ENCODE measurements at regions not wholly inside any gene's neighbourhood (a gene's known extent, or its start where the extent isn't known, plus 50 kb on each side); places are given as distances from the start of the nearest gene placed in this dataset.

- no peak overlapping the region for H3K9ac ChIP-seq (ENCODE audit: low read length in 3 of 3)
- intact Hi-C loops (cut with DNase I), result no loop called here
- H3K27ac ChIP-seq (ENCODE audit: low read depth in 2 of 2, low read length in 2 of 2), result no peak overlapping the region
- no peak for TF ChIP-seq CTCF (IDR thresholded peaks at IDR 0.05; ENCODE audit: borderline replicate concordance, extremely low read depth, insufficient read depth)
- no peak for FAIRE-seq
- H3K27me3 ChIP-seq (ENCODE audit: control insufficient read depth, insufficient read depth, low read length), result no peaks in the 10 kb centered on the region
- H3K36me3 ChIP-seq (ENCODE audit: control insufficient read depth in 2 of 3, insufficient read depth in 3 of 3, low read length in 3 of 3), result no peaks in the 10 kb centered on the region
- peaks cover 0 to 3% (median 0%) of the 10 kb centered on the region in 3 donors for H3K9me3 ChIP-seq (ENCODE audit: control insufficient read depth in 2 of 3, insufficient read depth in 1 of 3, low read length in 3 of 3)
- peak in 1 of 5 donors; percentile 7 for DNase-seq
- no peak overlapping the region for H3K4me3 ChIP-seq (ENCODE audit: low read length in 3 of 3)
- H3K4me1 ChIP-seq (ENCODE audit: control insufficient read depth in 2 of 3, insufficient read depth in 2 of 3, low read depth in 1 of 3, low read length in 3 of 3), result no peaks in the 10 kb centered on the region
Observed at GRCh38 chr14:44165286-44165685, 341.8 kb downstream of the FSCB start.

- no peak for TF ChIP-seq CTCF (IDR thresholded peaks at IDR 0.05; ENCODE audit: borderline replicate concordance, extremely low read depth, insufficient read depth)
- intact Hi-C loops (cut with DNase I), result no loop called here
- FAIRE-seq, result no peak
- H3K4me1 ChIP-seq (ENCODE audit: control insufficient read depth in 2 of 3, insufficient read depth in 2 of 3, low read depth in 1 of 3, low read length in 3 of 3), result no peaks in the 10 kb centered on the region
- H3K4me3 ChIP-seq (ENCODE audit: low read length in 3 of 3), result no peak overlapping the region
- no peaks in the 10 kb centered on the region for H3K27me3 ChIP-seq (ENCODE audit: control insufficient read depth, insufficient read depth, low read length)
- no peaks in the 10 kb centered on the region for H3K36me3 ChIP-seq (ENCODE audit: control insufficient read depth in 2 of 3, insufficient read depth in 3 of 3, low read length in 3 of 3)
- DNase-seq, result no peak
- H3K9ac ChIP-seq (ENCODE audit: low read length in 3 of 3), result no peak overlapping the region
- no peak overlapping the region for H3K27ac ChIP-seq (ENCODE audit: low read depth in 2 of 2, low read length in 2 of 2)
- peaks cover 0 to 3% (median 0%) of the 10 kb centered on the region in 3 donors for H3K9me3 ChIP-seq (ENCODE audit: control insufficient read depth in 2 of 3, insufficient read depth in 1 of 3, low read length in 3 of 3)
Observed at GRCh38 chr14:44163946-44164345, 343.1 kb downstream of the FSCB start.

- Histone ChIP-seq H3K9me3 (ENCODE audit: control insufficient read depth in 2 of 3, insufficient read depth in 1 of 3, low read length in 3 of 3) (peaks cover 0 to 3% (median 0%) of the 10 kb centered on the region in 3 donors), H3K36me3 (ENCODE audit: control insufficient read depth in 2 of 3, insufficient read depth in 3 of 3, low read length in 3 of 3) (no peaks in the 10 kb centered on the region), H3K27me3 (ENCODE audit: control insufficient read depth, insufficient read depth, low read length) (no peaks in the 10 kb centered on the region), H3K9ac (ENCODE audit: low read length in 3 of 3) (no peak overlapping the region), H3K4me1 (ENCODE audit: control insufficient read depth in 2 of 3, insufficient read depth in 2 of 3, low read depth in 1 of 3, low read length in 3 of 3) (no peaks in the 10 kb centered on the region), H3K27ac (ENCODE audit: low read depth in 2 of 2, low read length in 2 of 2) (no peak overlapping the region), H3K4me3 (ENCODE audit: low read length in 3 of 3) (no peak overlapping the region)
- no peak for FAIRE-seq
- intact Hi-C loops (cut with DNase I), result no loop called here
- no peak for TF ChIP-seq CTCF (IDR thresholded peaks at IDR 0.05; ENCODE audit: borderline replicate concordance, extremely low read depth, insufficient read depth)
- no peak for DNase-seq
Observed at GRCh38 chr14:44162197-44162596, 344.9 kb downstream of the FSCB start.

- TF ChIP-seq CTCF (IDR thresholded peaks at IDR 0.05; ENCODE audit: borderline replicate concordance, extremely low read depth, insufficient read depth), result no peak
- H3K36me3 ChIP-seq (ENCODE audit: control insufficient read depth in 2 of 3, insufficient read depth in 3 of 3, low read length in 3 of 3), result no peaks in the 10 kb centered on the region
- no peaks in the 10 kb centered on the region for H3K4me1 ChIP-seq (ENCODE audit: control insufficient read depth in 2 of 3, insufficient read depth in 2 of 3, low read depth in 1 of 3, low read length in 3 of 3)
- H3K9ac ChIP-seq (ENCODE audit: low read length in 3 of 3), result no peak overlapping the region
- H3K4me3 ChIP-seq (ENCODE audit: low read length in 3 of 3), result no peak overlapping the region
- no peaks in the 10 kb centered on the region for H3K27me3 ChIP-seq (ENCODE audit: control insufficient read depth, insufficient read depth, low read length)
- DNase-seq (no peak), FAIRE-seq (no peak)
- H3K9me3 ChIP-seq (ENCODE audit: control insufficient read depth in 2 of 3, insufficient read depth in 1 of 3, low read length in 3 of 3), result no peaks in the 10 kb centered on the region
- no peak overlapping the region for H3K27ac ChIP-seq (ENCODE audit: low read depth in 2 of 2, low read length in 2 of 2)
- intact Hi-C loops (cut with DNase I), result no loop called here
Observed at GRCh38 chr14:44154874-44155273, 352.2 kb downstream of the FSCB start.

All from kidney (tissue), 13 donors.